Spleen (tissue), 11 donors: ENCODE measurements at regions not wholly inside any gene's neighbourhood (a gene's known extent, or its start where the extent isn't known, plus 50 kb on each side); places are given as distances from the start of the nearest gene placed in this dataset.

ENCODE experiments used
- DNase-seq: peaks from one replicate; pipeline ENCODE4 v3.0.0-alpha.2; 2020
- H3K27ac ChIP-seq, 8 donors: fragments of 200-600 bp; sonication (generic) in 7 of 8; 1 replicate in 4 of 8; 2 replicates in 4 of 8; pipeline versions ENCODE4 v1.5.0 to v1.8.0; 2016 to 2021; ENCODE audit warnings: inconsistent platforms in 4 of 8, mild to moderate bottlenecking in 4 of 8, moderate library complexity in 1 of 8
- H3K27me3 ChIP-seq, 7 donors: fragments of 200-600 bp; sonication (generic) in 6 of 7; replicated peaks in 1 of 7; 1 replicate in 4 of 7; 2 replicates in 3 of 7; pipeline versions ENCODE4 v1.5.0 to v1.8.0; 2016 to 2021; ENCODE audit warnings: inconsistent platforms in 3 of 7, mild to moderate bottlenecking in 1 of 7
- H3K36me3 ChIP-seq, 6 donors: fragments of 200-600 bp; sonication (generic) in 5 of 6; 1 replicate in 4 of 6; 2 replicates in 2 of 6; pipeline versions ENCODE4 v1.5.0 to v1.8.0; 2016 to 2021; ENCODE audit warnings: inconsistent platforms in 2 of 6
- H3K4me1 ChIP-seq, 6 donors: fragments of 200-600 bp; sonication (generic) in 5 of 6; 1 replicate in 3 of 6; 2 replicates in 3 of 6; pipeline versions ENCODE4 v1.5.0 to v1.8.0; 2016 to 2021; ENCODE audit warnings: inconsistent platforms in 3 of 6
- H3K4me3 ChIP-seq, 8 donors: fragments of 200-600 bp; sonication (generic) in 7 of 8; 1 replicate in 4 of 8; 2 replicates in 4 of 8; pipeline versions ENCODE4 v1.5.0 to v1.8.0; 2016 to 2021; ENCODE audit warnings: inconsistent platforms in 4 of 8, mild to moderate bottlenecking in 4 of 8, moderate library complexity in 2 of 8
- H3K9me3 ChIP-seq, 8 donors: fragments of 200-600 bp; sonication (generic) in 7 of 8; 1 replicate in 4 of 8; 2 replicates in 4 of 8; pipeline versions ENCODE4 v1.5.0 to v1.8.0; 2016 to 2021; ENCODE audit warnings: inconsistent platforms in 4 of 8
- CTCF ChIP-seq, 11 experiments: fragments of 200-600 bp in 7 of 11; fragments of 450-650 bp in 4 of 11; sonication (generic) in 4 of 11; IDR thresholded peaks in 8 of 11; conservative IDR thresholded peaks in 3 of 11; 1 replicate in 7 of 11; 2 replicates in 4 of 11; pipeline versions ENCODE4 v1.4.0 to v1.8.0; 2016 to 2021; ENCODE audit warnings: antibody characterized with exemption in 11 of 11, inconsistent platforms in 4 of 11, mild to moderate bottlenecking in 1 of 11
- POLR2A ChIP-seq, 3 donors: fragments of 450-650 bp; IDR thresholded peaks; one replicate each; pipeline ENCODE4 v1.5.1; 2017; ENCODE audit warnings: antibody characterized with exemption in 3 of 3, mild to moderate bottlenecking in 1 of 3
- POLR2AphosphoS5 ChIP-seq, 3 donors: sonication (generic); formaldehyde crosslinking; IDR thresholded peaks; one replicate each; pipeline ENCODE4 v1.5.1; 2017; ENCODE audit warnings: antibody characterized with exemption in 3 of 3
- WGBS, 5 donors: extraction: QIAGEN DNeasy Blood & Tissue Kit in 3 of 5; methylation state at CpG; one replicate each; pipeline versions ENCODE4 v1.1.5 to v1.1.7; 2013 to 2018; 5-methylcytosine and 5-hydroxymethylcytosine counted together
- intact Hi-C: fragments of 100-400 bp; cut with DNase I; formaldehyde crosslinking; loops from one replicate; pipeline ENCODE4 v1.15.0; 2023; ENCODE audit warnings: low total_unique reads
- donor health status: healthy with polysubstance abuse.
- donor health status: DM: no; HTN: no; CAD: no; lungs with moderate emphysema.
- donor health status: DM: no; HTN: no; CAD: no.
- donor health status: Bipolar disorder and iron deficiency.
- donor health status: healthy.
- donor health status: DM: no; HTN: no; CAD: no.
- donor health status: DM: yes; HTN: yes; CAD: no.

DNA sequence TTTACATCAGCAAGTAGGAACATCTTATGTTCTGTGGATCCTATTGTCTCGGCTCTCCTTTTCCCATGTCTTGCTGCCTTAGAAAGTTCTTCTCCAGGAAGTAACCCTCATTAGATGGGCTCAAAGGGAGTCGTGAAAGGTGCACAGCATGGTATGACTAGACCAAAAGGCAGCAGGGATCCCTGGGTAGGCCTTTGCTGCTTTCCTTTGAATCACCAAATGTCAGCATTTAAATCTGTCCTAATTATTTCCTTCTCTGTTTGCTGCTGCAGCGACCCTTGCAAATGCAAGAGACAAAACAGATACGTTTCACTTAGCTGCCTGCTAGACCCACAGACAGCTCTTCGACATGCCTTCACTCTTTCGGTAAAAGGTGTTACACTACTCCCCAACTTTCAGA lies 218.4 kb downstream of the ACTL7B start:
- whole genome bisulfite sequencing, 5 donors = 56 to 76% (median 61%) methylated on average over 6 of the region's 6 CpGs
- intact Hi-C loops = no loop called here
- Histone ChIP-seq H3K27ac (no peak overlapping the region), H3K27me3 (no peaks in the 10 kb centered on the region), H3K4me3 (no peak overlapping the region), H3K36me3 (no peaks in the 10 kb centered on the region), H3K4me1 (no peaks in the 10 kb centered on the region), H3K9me3 (no peaks in the 10 kb centered on the region)
- no peak for DNase-seq
- TF ChIP-seq POLR2A (IDR thresholded peaks at IDR 0.05) (no peak), CTCF (IDR thresholded peaks at IDR 0.05 in 8 of 11, conservative IDR thresholded peaks at IDR 0.05 in 3 of 11) (no peak), POLR2AphosphoS5 (IDR thresholded peaks at IDR 0.05) (no peak)

GRCh38 chr9:108636013-108636412 lies 219.8 kb downstream of the ACTL7B start:
- no peaks in the 10 kb centered on the region for H3K36me3 ChIP-seq
- TF ChIP-seq POLR2AphosphoS5 (IDR thresholded peaks at IDR 0.05) (no peak), POLR2A (IDR thresholded peaks at IDR 0.05) (no peak), CTCF (IDR thresholded peaks at IDR 0.05 in 8 of 11, conservative IDR thresholded peaks at IDR 0.05 in 3 of 11) (no peak)
- H3K4me1 ChIP-seq = no peaks in the 10 kb centered on the region
- 43 to 55% (median 44%) methylated on average over 2 of the region's 2 CpGs for WGBS, 5 donors
- H3K9me3 ChIP-seq = no peaks in the 10 kb centered on the region
- no peak overlapping the region for H3K27ac ChIP-seq
- H3K27me3 ChIP-seq = no peaks in the 10 kb centered on the region
- intact Hi-C loops = no loop called here
- no peak for DNase-seq
- H3K4me3 ChIP-seq = no peak overlapping the region

DNA sequence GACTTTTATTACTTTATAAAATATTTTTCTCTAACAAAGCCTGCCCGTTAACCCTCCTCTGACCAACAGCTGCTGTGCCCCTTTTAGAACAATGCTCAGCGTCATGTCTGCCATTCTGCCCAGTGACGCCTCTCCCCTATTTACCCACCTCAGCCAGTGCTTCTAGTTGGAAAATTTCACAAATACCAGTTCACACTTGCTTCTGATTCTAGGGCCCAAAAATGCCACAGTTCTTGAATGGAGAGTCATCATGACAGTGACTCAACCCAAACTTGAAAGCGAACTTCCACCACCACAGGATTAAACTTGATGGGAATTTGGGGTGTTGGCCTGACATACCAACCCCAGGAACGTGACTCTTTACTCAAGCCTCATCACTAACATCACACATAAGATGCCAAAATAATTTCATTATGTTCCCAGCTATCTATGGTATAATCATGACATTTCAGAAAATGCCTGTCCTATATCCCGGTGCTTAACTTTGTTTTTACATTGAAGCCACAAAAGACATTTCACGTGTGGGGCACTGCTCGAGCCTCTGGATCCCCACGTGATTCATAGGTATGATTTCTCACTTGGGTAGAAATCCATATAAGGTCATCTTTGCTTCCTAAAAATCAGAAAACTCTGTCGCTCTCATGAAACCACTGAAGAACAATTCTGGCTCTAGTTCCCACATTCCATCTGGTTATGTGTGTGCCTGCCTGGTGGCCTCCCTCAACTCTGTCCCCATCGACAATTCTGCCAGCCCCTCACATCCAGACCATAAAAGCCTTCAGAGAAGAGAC lies 220.9 kb downstream of the ACTL7B start:
- Histone ChIP-seq H3K36me3 (no peaks in the 10 kb centered on the region), H3K27me3 (no peaks in the 10 kb centered on the region), H3K4me1 (no peaks in the 10 kb centered on the region), H3K4me3 (no peak overlapping the region), H3K9me3 (no peaks in the 10 kb centered on the region), H3K27ac (no peak overlapping the region)
- no peak for DNase-seq
- intact Hi-C loops = no loop called here
- WGBS, 5 donors = 82 to 91% (median 85%) methylated on average over 11 of the region's 11 CpGs
- TF ChIP-seq POLR2AphosphoS5 (IDR thresholded peaks at IDR 0.05) = no peak
- no peak for TF ChIP-seq CTCF (IDR thresholded peaks at IDR 0.05 in 8 of 11, conservative IDR thresholded peaks at IDR 0.05 in 3 of 11)

GRCh38 chr9:108634204-108634603 lies 221.6 kb downstream of the ACTL7B start:
- 35 to 54% (median 49%) methylated on average over 5 of the region's 5 CpGs for WGBS, 5 donors
- Histone ChIP-seq H3K27ac (no peak overlapping the region), H3K36me3 (no peaks in the 10 kb centered on the region), H3K27me3 (no peaks in the 10 kb centered on the region), H3K4me1 (no peaks in the 10 kb centered on the region), H3K9me3 (no peaks in the 10 kb centered on the region), H3K4me3 (no peak overlapping the region)
- intact Hi-C loops = no loop called here
- no peak for DNase-seq
- TF ChIP-seq POLR2AphosphoS5 (IDR thresholded peaks at IDR 0.05) = no peak
- no peak for TF ChIP-seq CTCF (IDR thresholded peaks at IDR 0.05 in 8 of 11, conservative IDR thresholded peaks at IDR 0.05 in 3 of 11)
- no peak for TF ChIP-seq POLR2A (IDR thresholded peaks at IDR 0.05)
